ENCODE measurements at regions not wholly inside any gene's neighbourhood (a gene's known extent, or its start where the extent isn't known, plus 50 kb on each side); places are given as distances from the start of the nearest gene placed in this dataset.

- Histone ChIP-seq H3K9me2 (replicated peaks; ENCODE audit: insufficient read depth, low read length) (no peaks in the 10 kb centered on the region), H3K4me3 (ENCODE audit: low read length) (no peak overlapping the region), H3K4me2 (ENCODE audit: low read depth, low read length) (no peak overlapping the region), H3K27ac (ENCODE audit: low read length) (no peak overlapping the region), H3K27me3 (replicated peaks; ENCODE audit: insufficient read depth, low read length) (0 out of 2 replicates have a peak, but pooled peaks cover 2% of the 10 kb centered on the region), H3K79me2 (ENCODE audit: low read length) (no peaks in the 10 kb centered on the region), H3K36me3 (replicated peaks; ENCODE audit: insufficient read depth, low read length) (no peaks in the 10 kb centered on the region), H3K9ac (ENCODE audit: low read length) (no peak overlapping the region), H3K4me1 (ENCODE audit: low read length) (no peaks in the 10 kb centered on the region), H3F3A (ENCODE audit: insufficient read depth, low read length) (no peaks in the 10 kb centered on the region), H3K9me3 (replicated peaks; ENCODE audit: insufficient read depth, low read length) (no peaks in the 10 kb centered on the region), H2AFZ (ENCODE audit: low read length) (no peak overlapping the region), H4K20me1 (ENCODE audit: insufficient read depth, low read length) (no peaks in the 10 kb centered on the region)
- no peak for DNase-seq
- no peak for TF ChIP-seq EZH2phosphoT487 (IDR thresholded peaks at IDR 0.05; ENCODE audit: low read length)
- no peak for TF ChIP-seq EZH2 (optimal IDR thresholded peaks at IDR 0.05; ENCODE audit: low read depth, low read length)
- TF ChIP-seq, protein P1, sequence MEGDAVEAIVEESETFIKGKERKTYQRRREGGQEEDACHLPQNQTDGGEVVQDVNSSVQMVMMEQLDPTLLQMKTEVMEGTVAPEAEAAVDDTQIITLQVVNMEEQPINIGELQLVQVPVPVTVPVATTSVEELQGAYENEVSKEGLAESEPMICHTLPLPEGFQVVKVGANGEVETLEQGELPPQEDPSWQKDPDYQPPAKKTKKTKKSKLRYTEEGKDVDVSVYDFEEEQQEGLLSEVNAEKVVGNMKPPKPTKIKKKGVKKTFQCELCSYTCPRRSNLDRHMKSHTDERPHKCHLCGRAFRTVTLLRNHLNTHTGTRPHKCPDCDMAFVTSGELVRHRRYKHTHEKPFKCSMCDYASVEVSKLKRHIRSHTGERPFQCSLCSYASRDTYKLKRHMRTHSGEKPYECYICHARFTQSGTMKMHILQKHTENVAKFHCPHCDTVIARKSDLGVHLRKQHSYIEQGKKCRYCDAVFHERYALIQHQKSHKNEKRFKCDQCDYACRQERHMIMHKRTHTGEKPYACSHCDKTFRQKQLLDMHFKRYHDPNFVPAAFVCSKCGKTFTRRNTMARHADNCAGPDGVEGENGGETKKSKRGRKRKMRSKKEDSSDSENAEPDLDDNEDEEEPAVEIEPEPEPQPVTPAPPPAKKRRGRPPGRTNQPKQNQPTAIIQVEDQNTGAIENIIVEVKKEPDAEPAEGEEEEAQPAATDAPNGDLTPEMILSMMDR (IDR thresholded peaks at IDR 0.05; ENCODE audit: low read length): no peak
Measured at GRCh38 chr21:39012326-39013230, 170.7 kb downstream of the PSMG1 start.

GRCh38 chr21:39011911-39012310 lies 171.3 kb downstream of the PSMG1 start:
- no peaks in the 10 kb centered on the region for H3K9me3 ChIP-seq (replicated peaks; ENCODE audit: insufficient read depth, low read length)
- H3K27ac ChIP-seq (ENCODE audit: low read length): no peak overlapping the region
- H3K4me3 ChIP-seq (ENCODE audit: low read length): no peak overlapping the region
- no peaks in the 10 kb centered on the region for H3F3A ChIP-seq (ENCODE audit: insufficient read depth, low read length)
- DNase-seq: no peak
- H3K9ac ChIP-seq (ENCODE audit: low read length): no peak overlapping the region
- no peak for TF ChIP-seq EZH2phosphoT487 (IDR thresholded peaks at IDR 0.05; ENCODE audit: low read length)
- TF ChIP-seq EZH2 (optimal IDR thresholded peaks at IDR 0.05; ENCODE audit: low read depth, low read length): no peak
- TF ChIP-seq, protein P1 (IDR thresholded peaks at IDR 0.05; ENCODE audit: low read length): no peak
- no peaks in the 10 kb centered on the region for H3K9me2 ChIP-seq (replicated peaks; ENCODE audit: insufficient read depth, low read length)
- no peaks in the 10 kb centered on the region for H4K20me1 ChIP-seq (ENCODE audit: insufficient read depth, low read length)
- H3K4me2 ChIP-seq (ENCODE audit: low read depth, low read length): no peak overlapping the region
- no peaks in the 10 kb centered on the region for H3K4me1 ChIP-seq (ENCODE audit: low read length)
- H2AFZ ChIP-seq (ENCODE audit: low read length): no peak overlapping the region
- H3K79me2 ChIP-seq (ENCODE audit: low read length): no peaks in the 10 kb centered on the region
- 0 out of 2 replicates have a peak, but pooled peaks cover 9% of the 10 kb centered on the region for H3K27me3 ChIP-seq (replicated peaks; ENCODE audit: insufficient read depth, low read length)
- no peaks in the 10 kb centered on the region for H3K36me3 ChIP-seq (replicated peaks; ENCODE audit: insufficient read depth, low read length)

DNA sequence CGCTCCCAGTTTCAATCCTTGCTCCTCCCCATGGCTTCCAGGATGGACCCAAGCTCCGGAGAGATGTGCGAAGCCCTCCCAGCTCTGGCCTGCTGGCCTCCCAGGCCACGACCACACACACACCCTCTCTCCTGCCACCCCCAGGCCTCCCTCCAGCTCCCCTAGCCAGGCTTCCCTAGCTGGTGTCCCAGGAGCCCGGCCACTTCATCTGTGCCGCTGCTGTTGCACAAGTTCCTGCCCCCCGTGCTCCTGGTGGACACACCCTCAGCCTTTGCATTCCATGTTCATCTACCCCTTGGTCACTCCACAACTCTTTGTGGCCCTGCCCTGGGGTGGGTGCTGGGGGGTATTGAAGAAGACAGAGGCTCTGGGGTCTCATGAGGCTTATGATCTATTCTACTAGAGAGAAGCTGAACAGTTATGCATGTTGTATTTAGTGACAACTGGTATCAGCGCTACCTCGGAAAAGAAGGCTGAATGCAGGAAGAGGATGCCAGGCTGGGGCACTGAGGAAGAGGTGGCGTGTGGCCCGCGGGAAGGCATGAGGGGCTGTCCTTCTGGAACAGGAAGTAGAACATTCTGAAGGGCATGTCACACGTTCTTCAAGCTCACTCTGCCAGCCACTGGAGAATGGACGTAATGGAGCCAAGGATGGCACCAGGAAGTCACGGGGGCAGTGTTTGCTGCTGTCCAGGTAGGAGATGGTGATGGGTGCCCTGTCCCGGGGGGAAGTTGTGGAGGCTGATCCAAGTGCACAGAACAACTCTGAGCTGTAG lies 172.4 kb downstream of the PSMG1 start:
- no peak for DNase-seq
- H3K79me2 ChIP-seq (ENCODE audit: low read length): no peaks in the 10 kb centered on the region
- no peaks in the 10 kb centered on the region for H3F3A ChIP-seq (ENCODE audit: insufficient read depth, low read length)
- TF ChIP-seq EZH2phosphoT487 (IDR thresholded peaks at IDR 0.05; ENCODE audit: low read length): no peak
- TF ChIP-seq, protein P1 (IDR thresholded peaks at IDR 0.05; ENCODE audit: low read length): no peak
- no peak for TF ChIP-seq EZH2 (optimal IDR thresholded peaks at IDR 0.05; ENCODE audit: low read depth, low read length)
- H3K27ac ChIP-seq (ENCODE audit: low read length): no peak overlapping the region
- no peak overlapping the region for H3K9ac ChIP-seq (ENCODE audit: low read length)
- no peak overlapping the region for H2AFZ ChIP-seq (ENCODE audit: low read length)
- no peaks in the 10 kb centered on the region for H3K4me1 ChIP-seq (ENCODE audit: low read length)
- H3K27me3 ChIP-seq (replicated peaks; ENCODE audit: insufficient read depth, low read length): peaks cover 10% of the 10 kb centered on the region; the same call in 1 of the 2 replicates
- no peaks in the 10 kb centered on the region for H3K9me2 ChIP-seq (replicated peaks; ENCODE audit: insufficient read depth, low read length)
- H3K4me3 ChIP-seq (ENCODE audit: low read length): no peak overlapping the region
- H3K4me2 ChIP-seq (ENCODE audit: low read depth, low read length): no peak overlapping the region
- no peaks in the 10 kb centered on the region for H3K9me3 ChIP-seq (replicated peaks; ENCODE audit: insufficient read depth, low read length)
- H4K20me1 ChIP-seq (ENCODE audit: insufficient read depth, low read length): no peaks in the 10 kb centered on the region
- no peaks in the 10 kb centered on the region for H3K36me3 ChIP-seq (replicated peaks; ENCODE audit: insufficient read depth, low read length)

Data from MM.1S (cell line).